ENCODE measurements at regions not wholly inside any gene's neighbourhood (a gene's known extent, or its start where the extent isn't known, plus 50 kb on each side); places are given as distances from the start of the nearest gene placed in this dataset.

- TF ChIP-seq POLR2AphosphoS5 (IDR thresholded peaks at IDR 0.05; ENCODE audit: control insufficient read depth, insufficient read depth, low read depth, low read length) (no peak), REST (IDR thresholded peaks at IDR 0.05; ENCODE audit: borderline replicate concordance) (no peak), REST (CRISPR knock-in tag; IDR thresholded peaks at IDR 0.05; ENCODE audit: low read depth) (no peak)
These were observed 307.3 kb upstream of the ERCC4 start for GRCh38 chr16:13612623-13613022.
